GM23248 (cell line): ENCODE measurements at regions not wholly inside any gene's neighbourhood (a gene's known extent, or its start where the extent isn't known, plus 50 kb on each side); places are given as distances from the start of the nearest gene placed in this dataset.

Source experiments
- EZH2 ChIP-seq: fragments of 200-600 bp; sonication (generic); IDR thresholded peaks from 2 replicates; pipeline ENCODE4 v1.6.1; 2018; ENCODE audit warnings: antibody characterized with exemption, mild to moderate bottlenecking; ENCODE audit not compliant: insufficient read depth, poor library complexity, severe bottlenecking
- EZH2phosphoT487 ChIP-seq: fragments of 200-600 bp; sonication (generic); IDR thresholded peaks from 2 replicates; pipeline ENCODE4 v1.6.1; 2018; ENCODE audit warnings: antibody characterized with exemption, moderate library complexity, mild to moderate bottlenecking, low read depth; ENCODE audit not compliant: insufficient read depth

GRCh38 chr10:33095867-33096815, 138.1 kb upstream of the ITGB1 start:
- TF ChIP-seq EZH2phosphoT487 (no peak), EZH2 (no peak)
